Fibroblast of skin of left quadriceps (primary cell): ENCODE measurements at regions not wholly inside any gene's neighbourhood (a gene's known extent, or its start where the extent isn't known, plus 50 kb on each side); places are given as distances from the start of the nearest gene placed in this dataset.

Experiments used
- DNase-seq, 2 experiments: peaks; one replicate each; pipeline ENCODE4 v3.0.0-alpha.2; 2013; ENCODE audit warnings: low read depth in 2 of 2

DNA sequence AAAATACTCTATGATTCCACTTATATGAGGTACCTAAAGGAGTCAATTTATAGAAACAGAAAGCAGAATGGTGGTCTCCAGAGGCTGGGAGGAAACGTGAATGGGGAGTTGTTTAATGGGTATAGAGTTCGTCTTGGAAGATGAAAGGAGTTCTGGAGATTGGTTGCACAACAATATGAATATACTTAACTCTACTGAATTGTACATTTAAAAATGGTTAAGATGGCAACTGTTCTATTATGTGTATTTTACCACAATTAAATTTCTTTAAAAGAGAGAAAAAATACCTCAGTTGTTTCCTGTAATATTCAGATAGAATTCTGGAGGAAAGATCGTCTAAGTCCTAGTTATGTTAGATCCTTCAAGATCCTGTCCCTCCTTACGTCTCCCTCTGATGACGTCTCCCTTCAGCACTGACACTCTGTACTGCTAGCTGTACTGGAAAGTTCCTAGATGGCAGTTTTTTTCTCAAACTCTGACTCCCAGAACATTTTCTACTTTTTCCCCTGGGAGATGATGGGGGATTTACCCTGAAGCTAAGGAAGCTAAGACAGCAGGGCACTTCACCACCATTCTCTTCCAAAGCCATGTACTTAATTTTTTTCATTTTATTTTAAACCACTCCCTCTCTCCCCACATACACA is 53.2 kb upstream of the CAV2 start:
- no peak for DNase-seq

DNA sequence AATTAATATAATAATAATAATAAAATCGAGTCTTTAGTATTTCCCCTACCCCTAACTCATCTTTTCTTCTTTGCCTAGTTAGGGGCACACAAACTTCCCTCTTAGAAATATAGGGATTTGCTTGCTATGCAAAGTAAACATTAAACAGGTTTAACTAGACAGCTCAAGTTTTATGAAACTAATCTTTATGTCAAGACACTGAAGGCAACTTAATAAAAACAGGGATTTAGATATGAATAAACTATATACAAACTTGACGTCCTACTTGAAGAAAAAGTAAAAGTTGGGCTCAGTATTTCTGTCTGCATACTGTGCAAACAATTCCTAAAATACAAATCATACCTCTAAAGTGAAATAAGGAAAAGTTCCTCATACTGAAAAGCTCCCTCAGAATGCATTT is 52.1 kb upstream of the CAV2 start:
- no peak for DNase-seq

DNA sequence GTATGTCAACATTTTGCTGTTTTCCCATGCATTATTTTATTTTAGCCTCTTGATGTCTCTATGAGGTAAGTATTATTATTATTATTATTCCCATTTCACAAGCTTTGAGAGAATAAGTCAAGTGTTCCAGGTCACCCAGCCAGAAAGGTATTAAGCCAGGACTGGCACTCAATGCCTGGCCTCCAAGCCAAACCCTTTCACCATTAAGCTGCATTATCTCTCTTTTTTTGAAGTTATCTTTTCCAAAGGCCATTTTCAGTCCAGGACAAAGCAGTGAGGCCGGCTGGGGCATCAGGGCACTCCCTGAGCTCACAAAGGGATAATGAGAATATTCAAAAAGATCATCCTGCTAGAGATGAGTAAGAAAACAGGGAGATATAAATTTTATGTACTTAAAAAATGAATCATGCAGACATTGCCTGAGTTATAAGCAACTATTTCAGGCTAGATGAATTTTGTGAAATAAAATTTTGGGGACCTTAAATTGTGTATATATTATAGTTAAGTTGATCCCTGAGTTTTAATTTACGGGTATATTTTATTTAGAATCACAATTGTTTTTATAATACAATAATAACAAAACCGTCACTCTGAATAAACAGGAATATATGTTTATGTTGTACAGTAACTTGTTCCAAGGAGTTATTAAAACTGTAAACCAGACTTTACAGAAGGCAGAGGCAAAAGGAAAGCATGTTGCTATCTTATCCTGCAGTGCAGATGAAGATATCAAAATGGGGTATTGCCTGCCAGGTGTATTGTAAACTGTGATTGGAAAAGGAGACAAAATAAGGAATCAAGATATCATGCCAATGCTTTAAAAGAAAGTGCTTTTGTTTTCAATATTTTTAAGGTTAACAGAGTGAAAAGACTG is 51.3 kb upstream of the CAV2 start:
- no peak for DNase-seq

DNA sequence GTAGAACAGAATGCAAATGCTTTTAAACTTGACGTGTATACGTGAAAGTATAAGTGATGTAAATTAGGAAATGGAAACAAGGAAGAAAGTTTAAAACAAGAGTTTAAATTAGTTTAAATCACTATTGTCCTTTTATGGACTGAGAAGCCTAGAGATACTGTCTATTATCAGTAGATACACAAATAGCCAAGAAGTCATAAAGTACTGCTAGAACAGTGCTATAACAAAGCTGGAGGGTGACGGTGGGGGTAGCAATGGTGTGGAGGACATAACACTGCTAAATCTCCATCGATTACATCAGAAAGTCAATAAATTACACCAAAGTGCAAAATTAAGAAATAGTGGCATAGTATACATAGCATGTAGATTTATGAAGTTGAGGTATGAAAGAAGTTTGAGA is 50.1 kb upstream of the CAV2 start:
- DNase-seq: no peak
